CD4-positive, alpha-beta T cell treated with Interleukin-10 for 1 hour (primary cell): ENCODE measurements at regions not wholly inside any gene's neighbourhood (a gene's known extent, or its start where the extent isn't known, plus 50 kb on each side); places are given as distances from the start of the nearest gene placed in this dataset.
"Not testable (repeated sequence)": the region's sequence is repeated elsewhere in the genome, so short reads cannot be mapped to it uniquely, and the experiment has no call there.

Experiments
- DNase-seq: peaks from one replicate; pipeline ENCODE4 v3.0.0-alpha.2; 2020

DNA sequence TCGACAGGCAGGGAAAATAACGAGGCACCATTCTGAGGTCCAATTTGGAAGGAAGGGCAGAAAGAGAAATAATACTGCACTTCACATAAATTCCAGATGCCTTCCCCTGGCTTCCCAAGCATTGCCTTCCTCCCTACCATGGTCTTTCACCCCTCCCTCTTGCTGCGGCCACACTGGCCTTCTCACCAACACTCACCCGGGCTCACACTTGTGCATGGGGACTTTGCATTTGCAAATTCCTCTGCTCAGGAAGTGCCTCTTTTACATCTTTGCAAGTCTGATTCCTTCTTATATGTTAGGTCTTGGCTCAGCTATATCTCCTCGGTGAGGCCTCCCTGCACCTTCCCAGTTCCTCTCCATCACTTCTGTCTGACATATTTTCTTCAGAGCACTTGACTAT lies 199.4 kb downstream of the CHIC2 start:
- no peak for DNase-seq

DNA sequence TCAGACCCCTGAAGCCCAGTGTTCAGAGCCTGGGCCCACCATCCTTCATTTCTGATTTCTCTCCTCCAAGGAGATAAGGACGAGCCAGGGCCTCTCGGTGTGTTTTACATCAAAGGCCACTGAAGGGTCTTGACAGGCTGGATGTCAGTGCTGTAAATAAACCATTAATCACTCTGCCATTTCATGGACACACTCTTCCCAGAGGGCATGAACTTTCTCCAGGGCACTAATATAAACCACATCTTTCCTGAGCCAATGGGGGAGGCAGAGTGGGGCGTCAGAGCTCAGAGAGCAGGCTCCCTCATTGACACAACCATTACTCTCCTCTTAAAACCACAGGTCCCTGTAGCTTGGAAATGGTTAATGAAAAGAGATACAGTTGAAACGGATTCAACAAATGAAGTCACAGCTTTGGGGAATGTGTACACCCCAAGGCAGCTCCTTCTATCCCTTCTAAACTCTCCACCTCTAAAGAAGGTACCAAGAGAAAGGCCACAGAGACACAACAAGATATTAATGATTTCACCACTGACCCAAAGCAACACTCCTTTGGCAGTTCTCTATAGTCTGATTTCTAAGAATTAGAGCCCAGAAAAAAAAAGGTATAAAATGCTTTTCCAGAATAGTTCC lies 200.6 kb downstream of the CHIC2 start:
- no peak for DNase-seq

DNA sequence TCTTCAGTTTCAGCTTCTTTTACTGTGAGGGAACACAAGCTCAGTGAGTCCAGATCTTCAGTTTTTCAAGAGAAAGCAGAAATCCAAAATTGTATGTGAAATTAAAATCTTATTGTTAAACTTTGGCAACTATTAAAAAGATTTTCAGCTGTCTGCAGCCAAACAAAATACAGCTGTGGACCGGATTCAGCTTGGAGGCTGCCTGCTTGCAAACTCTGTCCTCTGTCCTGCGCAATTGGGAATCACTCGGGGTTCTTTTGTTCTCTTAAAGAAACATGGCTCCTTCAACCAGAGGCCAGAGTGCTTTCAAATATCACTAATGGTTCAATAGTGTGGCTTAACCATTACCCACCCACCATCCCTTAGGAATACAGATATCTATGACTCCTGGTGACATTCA lies 201.2 kb downstream of the CHIC2 start:
- DNase-seq: no peak

DNA sequence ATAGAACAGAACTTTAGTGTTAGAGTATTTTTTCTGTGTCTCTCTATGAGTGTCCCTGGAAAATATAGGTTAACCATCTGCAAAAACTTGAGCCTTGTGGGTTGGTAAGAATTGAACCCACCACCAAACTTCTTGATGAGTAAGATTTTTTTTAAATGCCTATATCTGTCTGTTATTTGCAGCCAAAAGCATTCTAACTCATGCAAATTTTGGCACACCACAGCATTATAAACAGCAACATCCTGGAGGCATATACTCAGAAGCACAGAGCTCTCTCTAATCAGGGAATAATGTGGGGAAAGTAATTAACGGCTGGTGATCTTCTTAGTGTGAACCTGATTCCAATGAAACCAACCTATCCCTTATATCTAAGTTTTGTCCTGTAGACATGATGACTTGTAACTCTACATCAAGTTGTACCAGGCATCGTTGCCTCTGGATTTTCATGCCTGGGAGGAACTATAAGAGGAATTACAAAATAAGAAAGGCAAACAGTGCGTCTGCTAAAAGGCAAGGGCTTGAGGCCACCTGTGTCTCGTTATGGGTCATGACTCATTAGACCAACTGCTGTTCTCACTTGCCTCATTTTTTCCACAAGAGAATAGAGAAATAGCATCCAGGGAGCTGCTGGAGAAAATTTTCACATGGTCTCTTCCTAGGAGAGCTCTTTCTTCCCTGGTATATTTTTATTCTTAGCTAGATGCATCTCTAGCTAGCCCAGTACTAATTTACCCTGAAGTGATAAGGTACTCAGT lies 202.4 kb downstream of the CHIC2 start:
- no peak for DNase-seq

DNA sequence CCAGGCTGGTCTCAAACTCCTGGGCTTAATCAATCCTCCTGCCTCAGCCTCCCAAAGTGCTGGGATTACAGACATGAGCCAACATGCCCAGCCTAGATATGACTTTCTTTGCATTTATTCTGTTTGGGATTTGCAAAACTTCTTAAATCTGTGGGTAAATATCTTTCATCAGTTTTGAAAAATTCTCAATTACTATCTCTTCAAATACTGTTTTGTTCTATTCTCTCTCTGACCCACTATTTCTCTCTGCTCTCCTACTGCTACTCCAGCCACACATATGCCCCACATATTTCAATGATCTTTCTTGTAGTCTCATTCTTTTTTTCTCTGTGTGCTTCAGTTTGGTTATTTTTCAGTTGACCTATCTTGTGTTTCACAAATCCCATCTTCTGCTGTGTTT lies 205.1 kb downstream of the CHIC2 start:
- no peak for DNase-seq

DNA sequence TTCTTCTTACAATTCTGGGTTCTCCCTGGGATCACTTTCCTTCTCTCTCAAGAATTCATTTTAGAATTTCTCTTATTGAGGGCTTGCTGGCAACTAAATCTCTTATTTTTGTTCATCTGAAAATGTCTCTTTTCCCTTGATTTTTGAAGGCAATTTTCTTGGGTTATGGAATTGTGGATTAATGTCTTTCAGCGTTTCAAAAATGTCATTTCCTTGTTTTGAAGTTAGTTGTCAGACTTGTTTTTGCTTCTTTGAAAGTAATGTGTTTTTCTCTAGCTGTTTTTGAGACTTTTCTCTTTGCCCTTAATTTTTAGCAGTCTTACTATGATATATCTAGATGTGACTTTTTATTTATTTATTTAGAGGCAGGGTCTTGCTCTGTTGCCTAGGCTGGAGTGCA lies 205.7 kb downstream of the CHIC2 start:
- no peak for DNase-seq

DNA sequence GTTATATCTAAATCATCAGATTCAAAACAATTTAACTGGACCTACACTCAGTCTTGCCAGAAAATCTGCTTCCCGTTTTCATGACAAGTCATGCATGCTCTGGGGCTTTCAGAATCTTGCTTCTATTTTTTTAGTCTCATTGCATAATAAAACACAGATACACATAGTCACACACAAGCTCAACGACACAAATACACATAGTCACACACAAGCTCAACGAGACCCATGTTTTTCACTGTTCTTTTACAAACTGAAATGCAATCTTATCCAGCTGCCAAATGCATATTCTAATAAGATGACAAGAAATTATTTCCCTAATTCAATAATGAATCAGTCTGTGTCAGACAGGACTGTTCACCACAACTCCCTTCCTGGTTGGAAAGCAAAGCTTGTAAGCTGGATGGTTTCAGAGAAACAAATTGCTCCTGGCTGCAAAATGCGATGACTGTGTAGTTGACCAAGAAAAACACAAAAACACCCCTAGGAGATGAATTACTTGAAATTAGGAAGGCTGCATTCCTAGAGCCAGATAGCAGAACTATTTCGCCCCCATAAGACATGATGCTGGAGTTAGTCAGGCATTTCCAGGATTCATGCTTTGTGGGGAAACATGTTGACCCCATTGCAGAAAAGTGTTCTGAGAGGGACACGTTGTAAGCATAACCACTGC lies 208.7 kb downstream of the CHIC2 start:
- no peak for DNase-seq

DNA sequence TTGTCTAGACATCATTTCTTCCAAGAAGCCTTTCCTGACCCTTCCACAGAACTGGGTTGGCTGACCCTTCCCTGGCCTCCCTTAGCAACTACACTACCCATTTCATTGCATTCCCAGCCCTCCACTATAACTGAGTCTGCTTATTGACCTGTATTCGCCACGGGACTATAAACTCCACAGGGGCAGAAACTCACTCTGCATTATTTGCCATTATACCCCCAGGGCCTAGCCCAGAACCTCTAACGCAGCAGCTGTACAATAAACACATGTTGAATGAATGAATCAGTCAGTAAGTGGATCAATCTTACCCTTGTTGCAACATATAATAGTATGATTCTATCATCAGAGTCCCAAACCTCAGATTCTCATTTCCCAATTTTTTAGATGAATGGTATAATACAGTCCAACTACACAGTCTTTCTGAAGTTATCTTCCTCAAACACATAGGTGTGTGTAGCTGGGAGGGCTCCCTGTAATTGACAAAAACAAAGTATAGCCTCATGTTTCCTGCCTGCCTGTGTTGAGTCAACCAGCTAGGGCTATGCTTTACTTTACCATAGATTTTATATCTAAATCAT lies 209.3 kb downstream of the CHIC2 start:
- DNase-seq: no peak

DNA sequence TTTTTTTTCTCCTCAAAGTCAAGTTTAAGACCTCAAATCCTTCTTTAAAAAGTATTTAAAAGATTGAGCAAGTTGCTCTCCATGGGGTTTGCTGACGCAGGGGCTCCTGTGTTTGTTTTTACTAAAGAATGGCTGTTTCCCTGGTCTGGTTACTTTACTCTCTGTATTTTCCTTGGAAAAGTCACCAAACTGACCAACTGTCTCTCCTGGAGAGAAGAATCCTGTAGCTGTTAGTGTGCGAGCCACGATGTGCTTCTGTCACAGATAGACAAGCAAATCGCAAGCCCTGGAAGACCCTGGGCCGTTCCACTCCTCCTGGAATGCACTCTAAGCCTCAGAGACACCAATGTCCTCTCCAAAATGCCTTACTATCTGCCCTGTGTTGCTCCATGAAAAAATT lies 212.1 kb downstream of the CHIC2 start:
- no peak for DNase-seq

DNA sequence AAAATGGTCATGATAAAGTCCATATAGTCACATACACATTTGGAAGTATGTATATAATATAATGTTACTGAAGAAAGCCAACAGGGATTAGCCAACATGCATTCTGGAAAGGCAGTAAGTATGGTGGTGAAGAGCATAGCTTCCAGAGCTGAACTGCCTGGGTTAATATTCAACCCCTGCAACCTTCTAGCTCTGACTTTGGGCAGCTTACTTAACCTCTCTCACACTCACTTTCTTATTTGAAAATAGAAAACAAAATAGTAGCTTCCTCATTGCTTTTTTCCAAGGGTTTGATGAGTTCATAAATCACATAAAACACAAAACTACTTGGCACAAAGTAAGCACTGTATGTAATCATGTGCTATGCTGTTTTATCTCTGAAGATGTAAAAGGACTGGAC lies 216.4 kb downstream of the CHIC2 start:
- DNase-seq: no peak

DNA sequence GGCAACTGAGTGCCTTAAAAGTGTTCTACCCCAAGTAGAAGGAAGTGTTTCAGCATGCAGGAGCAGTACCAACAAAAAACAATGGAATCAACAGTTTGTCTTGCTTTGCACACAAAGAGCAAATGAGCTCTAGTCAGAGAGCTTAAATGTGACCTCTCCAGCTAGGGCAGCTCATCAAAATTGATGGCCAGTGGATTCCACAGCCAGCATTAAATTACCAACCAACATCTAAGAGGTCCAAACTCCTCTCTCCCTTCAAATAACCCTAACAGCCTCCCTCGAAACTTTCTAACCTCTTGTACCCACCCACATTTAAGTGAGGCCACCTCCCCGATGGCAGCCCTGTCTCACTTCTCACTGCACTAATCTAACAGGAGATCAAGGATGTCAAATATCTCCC lies 219.9 kb downstream of the CHIC2 start:
- DNase-seq: no peak

DNA sequence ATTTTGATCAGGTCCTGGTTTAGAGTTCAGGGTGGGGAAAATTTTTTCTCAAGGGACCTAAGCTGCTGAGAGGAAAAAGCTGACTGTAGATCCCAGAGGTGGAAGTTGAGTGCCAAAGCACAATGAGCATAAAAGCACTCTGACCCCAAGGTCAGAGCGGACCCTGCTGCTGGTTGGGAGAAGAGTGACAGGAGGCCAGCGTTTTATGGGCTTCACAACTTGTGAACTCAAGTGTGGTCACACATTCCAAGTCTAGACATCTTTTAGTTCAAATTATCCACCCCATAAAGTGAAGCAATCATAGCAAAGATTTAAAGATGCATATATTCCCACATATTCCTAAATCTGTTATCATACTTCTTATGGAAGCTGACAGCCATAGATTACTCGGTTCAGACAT lies 220.3 kb downstream of the CHIC2 start:
- DNase-seq: no peak

DNA sequence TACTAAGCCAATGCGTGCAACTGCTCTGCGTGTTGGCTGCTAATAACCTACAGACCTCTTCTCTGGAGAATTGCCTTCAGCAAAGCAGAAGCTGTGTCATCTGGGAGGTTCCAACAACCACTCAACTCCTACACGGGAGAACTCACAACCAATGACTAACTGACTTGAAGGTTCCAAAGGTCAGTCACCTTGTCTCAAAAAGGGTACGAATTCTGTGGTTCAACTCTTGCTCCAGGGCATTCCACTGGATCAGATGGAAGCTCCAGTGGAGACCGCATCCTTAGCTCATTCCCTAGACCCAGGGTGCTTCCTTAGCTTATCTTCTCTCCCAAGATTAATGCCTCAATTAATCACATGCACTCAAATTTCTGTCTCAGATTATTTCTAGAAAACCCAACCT lies 222.7 kb downstream of the CHIC2 start:
- DNase-seq: no peak

DNA sequence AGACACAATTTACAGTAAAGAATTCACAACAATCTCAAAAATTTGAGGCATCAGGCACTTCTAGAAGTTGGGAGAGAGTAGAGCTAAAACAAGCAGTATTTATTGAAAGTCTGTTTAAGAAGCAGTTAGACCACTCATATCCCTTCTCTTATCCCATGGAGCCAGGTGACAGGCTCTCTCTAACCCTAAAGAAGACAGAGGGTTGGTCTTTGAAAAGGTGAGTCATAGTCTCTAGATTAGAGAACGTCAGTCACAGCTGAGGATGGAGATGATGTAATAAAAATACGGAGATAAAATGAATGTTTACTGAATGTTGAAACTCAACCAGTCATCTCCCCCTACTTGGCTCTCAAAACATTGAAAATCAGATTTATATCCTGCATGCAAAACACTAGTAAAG lies 223.8 kb downstream of the CHIC2 start:
- no peak for DNase-seq

DNA sequence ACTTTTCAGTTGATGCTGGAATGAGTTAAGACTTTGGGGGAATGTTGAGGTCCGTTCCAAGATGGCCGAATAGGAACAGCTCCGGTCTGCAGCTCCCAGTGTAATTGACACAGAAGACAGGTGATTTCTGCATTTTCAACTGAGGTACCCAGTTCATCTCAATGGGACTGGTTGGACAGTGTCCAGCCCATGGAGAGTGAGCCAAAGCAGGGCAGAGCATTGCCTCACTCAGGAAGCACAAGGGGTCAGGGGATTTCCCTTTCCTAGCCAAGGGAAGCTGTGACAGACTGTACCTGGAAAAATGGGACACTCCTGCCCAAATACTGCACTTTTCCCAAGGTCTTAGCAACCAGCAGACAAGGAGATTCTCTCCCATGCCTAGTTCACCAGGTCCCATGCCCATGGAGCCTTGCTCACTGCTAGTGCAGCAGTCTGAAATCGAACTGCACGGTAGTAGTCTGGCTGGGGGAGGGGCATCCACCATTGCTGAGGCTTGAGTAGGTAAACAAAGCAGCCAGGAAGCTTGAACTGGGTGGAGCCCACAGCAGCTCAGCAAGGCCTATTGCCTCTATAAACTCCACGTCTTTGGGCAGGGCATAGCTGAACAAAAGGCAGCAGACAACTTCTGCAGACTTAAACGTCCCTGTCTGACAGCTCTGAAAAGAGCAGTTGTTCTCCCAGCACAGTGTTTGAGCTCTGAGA lies 231.0 kb downstream of the CHIC2 start:
- DNase-seq: not testable (repeated sequence)

DNA sequence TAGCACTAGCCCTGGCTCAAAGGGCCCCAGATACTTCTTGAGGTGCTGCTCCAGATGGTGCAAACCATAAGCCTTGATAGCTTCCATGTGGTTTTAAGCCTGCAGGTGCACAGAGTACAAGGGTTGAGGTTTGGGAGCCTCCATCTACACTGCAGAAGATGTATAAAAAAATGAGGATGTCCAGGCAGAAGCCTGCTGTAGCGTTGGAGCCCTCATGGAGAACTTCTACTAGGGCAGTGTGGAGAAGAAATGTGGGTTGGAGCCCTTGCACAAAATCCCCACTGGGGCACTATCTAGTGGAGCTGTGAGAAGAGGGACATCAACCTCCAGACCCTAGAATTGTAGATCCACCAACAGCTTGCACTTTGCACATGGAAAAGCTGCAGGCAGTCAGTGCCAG lies 231.9 kb downstream of the CHIC2 start:
- DNase-seq: no peak

DNA sequence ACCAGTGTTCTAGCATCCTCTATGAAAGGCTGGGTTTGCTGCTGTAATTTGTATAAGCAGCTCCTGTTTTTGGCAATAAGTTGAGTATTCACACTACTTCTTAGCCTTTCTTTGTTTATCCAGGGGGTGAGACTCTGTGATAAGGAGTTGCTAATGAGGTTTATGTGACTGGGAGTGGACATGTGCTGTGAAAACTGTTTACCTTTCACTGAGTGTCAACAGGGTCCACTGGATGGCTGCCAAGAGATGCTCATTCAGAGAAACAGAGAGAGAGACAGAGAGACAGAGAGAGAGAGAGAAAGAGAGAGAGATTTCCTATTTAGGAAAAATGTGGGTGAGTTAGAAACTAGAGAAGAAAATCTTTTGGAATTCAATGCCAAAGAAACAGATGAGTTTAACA lies 233.9 kb downstream of the CHIC2 start:
- DNase-seq: no peak

DNA sequence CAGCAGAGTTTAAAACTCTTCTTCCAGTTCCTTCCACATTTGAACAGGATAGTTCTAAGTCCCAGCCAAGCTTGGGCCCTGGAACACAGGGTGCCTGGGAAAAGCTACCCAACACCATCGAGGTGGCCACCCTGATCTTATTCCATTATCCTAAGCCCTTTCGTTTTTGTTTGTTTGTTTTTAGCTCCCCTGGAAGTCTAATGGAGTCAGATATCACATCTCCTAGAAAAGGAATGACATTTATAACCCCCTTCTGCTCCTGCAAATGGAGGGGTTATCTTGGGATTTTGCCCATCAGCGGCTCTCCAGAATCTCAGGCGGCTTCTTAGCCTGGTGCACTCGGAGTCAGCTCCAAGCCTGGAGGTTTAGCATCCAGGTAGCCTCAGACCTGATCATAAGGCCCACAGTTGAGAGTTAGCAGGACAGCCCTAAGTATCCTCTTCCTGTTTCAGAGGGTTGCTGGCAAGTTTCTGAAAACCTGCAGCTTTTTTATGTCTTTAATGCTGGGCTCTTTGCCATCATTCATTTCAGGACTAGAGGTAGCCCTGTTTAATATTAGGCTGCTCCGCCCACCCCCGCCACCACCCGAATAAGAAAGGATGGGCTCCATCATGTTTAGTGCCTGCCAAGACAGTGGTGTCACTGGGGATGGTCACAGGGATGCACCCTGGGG lies 230.0 kb upstream of the LNX1 start:
- DNase-seq: no peak

DNA sequence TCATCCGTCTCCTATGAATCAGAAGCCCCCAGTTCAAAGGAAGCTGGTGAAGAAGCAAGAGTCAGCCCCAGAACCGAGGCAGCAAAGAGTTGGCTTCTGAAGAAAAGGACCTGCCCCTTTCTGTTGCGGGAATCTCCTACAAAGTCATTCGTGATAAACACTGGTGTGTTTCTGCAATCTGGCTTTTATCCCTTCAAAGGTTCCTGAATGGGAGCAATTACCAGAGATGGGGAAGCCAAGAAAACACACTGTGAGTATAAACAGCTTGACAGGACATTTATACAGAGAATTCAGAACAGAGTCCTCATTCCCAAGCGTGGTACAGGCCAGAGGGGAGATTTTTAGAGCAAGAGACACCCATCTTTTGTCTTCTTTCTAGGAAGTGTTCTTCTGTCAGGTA lies 226.8 kb upstream of the LNX1 start:
- no peak for DNase-seq

DNA sequence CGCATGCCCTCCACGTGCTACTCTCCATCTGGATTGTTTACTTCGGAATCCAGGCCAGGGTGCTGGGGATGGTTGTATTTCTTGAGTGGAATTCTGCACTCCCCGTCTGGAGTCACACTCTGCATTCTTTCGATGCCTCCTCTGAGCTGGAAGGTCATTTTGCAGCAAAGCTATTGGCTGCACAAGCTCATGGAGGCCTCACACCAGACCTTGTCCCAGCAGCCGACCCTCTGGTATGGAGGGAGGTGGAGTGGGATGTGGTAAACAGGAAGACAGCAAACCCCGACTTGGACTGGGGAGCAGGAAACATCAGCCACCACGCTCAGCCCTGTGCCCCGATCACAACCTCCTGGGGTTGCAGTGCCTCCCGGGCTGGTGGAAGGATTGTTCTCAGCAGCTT lies 225.3 kb upstream of the LNX1 start:
- no peak for DNase-seq

DNA sequence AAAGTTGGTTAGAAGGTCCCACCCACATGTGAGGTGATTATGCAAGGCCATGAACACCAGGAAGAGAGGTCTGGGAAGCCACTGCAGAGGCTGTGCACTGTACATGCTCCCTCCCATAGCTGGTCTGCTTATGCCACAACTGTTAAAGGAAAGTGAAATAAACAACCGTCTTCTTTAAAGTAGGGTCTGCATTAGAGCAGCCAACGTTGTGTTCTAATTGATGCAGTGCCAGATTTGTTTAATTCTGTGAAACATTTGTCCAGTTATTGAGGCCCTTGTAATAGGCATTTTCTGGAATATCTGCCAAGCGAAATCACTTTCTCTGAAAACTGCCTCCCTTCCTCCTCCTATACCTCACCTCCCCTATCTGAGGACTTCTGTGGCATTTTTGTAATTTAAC lies 224.0 kb upstream of the LNX1 start:
- no peak for DNase-seq

DNA sequence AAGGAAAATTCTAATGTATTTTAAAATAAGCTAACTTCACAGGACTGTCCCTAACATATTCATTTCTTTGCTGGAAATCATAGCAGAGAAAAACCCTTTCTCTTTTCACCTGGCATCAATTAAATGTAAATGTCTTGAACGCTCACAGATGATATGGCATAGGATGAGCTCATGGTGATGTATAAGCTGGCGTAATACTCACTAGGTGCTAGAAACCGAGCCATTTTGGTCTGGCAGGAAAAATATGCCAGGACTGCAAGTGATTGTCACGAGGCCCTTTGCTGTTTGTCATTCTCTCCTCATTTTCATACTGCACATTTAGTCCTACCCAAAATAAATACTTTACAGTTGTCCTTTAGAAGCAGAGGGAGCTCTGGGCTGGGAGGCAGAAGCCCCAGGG lies 222.7 kb upstream of the LNX1 start:
- DNase-seq: no peak

DNA sequence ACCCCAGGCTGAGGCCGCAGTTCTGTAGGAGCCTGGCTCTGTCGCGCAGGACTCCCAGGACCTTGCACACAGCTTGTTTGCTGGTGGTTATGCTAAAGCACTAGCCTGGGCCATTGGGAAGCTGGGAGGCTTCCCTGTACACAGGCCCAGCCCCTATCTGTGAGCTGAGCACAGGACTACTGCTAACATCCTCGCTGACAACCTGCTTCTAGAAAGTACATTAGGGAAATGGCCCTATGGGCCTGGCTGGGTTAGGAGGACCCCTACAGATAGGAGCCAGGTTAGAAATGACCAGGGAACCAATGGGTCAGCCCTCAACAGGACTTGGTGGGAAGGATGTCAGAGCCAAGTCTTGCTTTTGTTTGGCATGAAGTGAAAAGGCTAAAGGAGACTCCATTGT lies 219.4 kb upstream of the LNX1 start:
- DNase-seq: no peak
